ENCODE measurements at regions not wholly inside any gene's neighbourhood (a gene's known extent, or its start where the extent isn't known, plus 50 kb on each side); places are given as distances from the start of the nearest gene placed in this dataset.

GRCh38 chr21:20760221-20760620 is 238.0 kb upstream of the NCAM2 start:
- DNase-seq (ENCODE audit: low read depth), result no peak
- H3K27me3 ChIP-seq (ENCODE audit: control insufficient read depth, insufficient read depth, low read length), result no peaks in the 10 kb centered on the region
- no peaks in the 10 kb centered on the region for H3K36me3 ChIP-seq (ENCODE audit: control insufficient read depth, insufficient read depth, low read length)
- TF ChIP-seq CTCF (IDR thresholded peaks at IDR 0.05; ENCODE audit: insufficient read depth, low read length, poor library complexity, severe bottlenecking), result no peak
- H3K4me3 ChIP-seq (ENCODE audit: low read depth, low read length), result no peak overlapping the region

GRCh38 chr21:20774737-20775136 is 223.5 kb upstream of the NCAM2 start:
- H3K36me3 ChIP-seq (ENCODE audit: control insufficient read depth, insufficient read depth, low read length), result no peaks in the 10 kb centered on the region
- no peak overlapping the region for H3K4me3 ChIP-seq (ENCODE audit: low read depth, low read length)
- no peaks in the 10 kb centered on the region for H3K27me3 ChIP-seq (ENCODE audit: control insufficient read depth, insufficient read depth, low read length)
- DNase-seq (ENCODE audit: low read depth), result no peak
- no peak for TF ChIP-seq CTCF (IDR thresholded peaks at IDR 0.05; ENCODE audit: insufficient read depth, low read length, poor library complexity, severe bottlenecking)

- no peak for DNase-seq (ENCODE audit: low read depth)
- no peak overlapping the region for H3K4me3 ChIP-seq (ENCODE audit: low read depth, low read length)
- H3K36me3 ChIP-seq (ENCODE audit: control insufficient read depth, insufficient read depth, low read length), result no peaks in the 10 kb centered on the region
- TF ChIP-seq CTCF (IDR thresholded peaks at IDR 0.05; ENCODE audit: insufficient read depth, low read length, poor library complexity, severe bottlenecking), result no peak
- no peaks in the 10 kb centered on the region for H3K27me3 ChIP-seq (ENCODE audit: control insufficient read depth, insufficient read depth, low read length)
Observed at GRCh38 chr21:20779321-20779720, 218.9 kb upstream of the NCAM2 start.

GRCh38 chr21:20783611-20784010 is 214.6 kb upstream of the NCAM2 start:
- no peak for DNase-seq (ENCODE audit: low read depth)
- Histone ChIP-seq H3K27me3 (ENCODE audit: control insufficient read depth, insufficient read depth, low read length) (no peaks in the 10 kb centered on the region), H3K36me3 (ENCODE audit: control insufficient read depth, insufficient read depth, low read length) (no peaks in the 10 kb centered on the region), H3K4me3 (ENCODE audit: low read depth, low read length) (no peak overlapping the region)
- no peak for TF ChIP-seq CTCF (IDR thresholded peaks at IDR 0.05; ENCODE audit: insufficient read depth, low read length, poor library complexity, severe bottlenecking)

GRCh38 chr21:20789729-20790500 is 208.3 kb upstream of the NCAM2 start:
- TF ChIP-seq CTCF (IDR thresholded peaks at IDR 0.05; ENCODE audit: insufficient read depth, low read length, poor library complexity, severe bottlenecking), result no peak
- Histone ChIP-seq H3K4me3 (ENCODE audit: low read depth, low read length) (no peak overlapping the region), H3K36me3 (ENCODE audit: control insufficient read depth, insufficient read depth, low read length) (no peaks in the 10 kb centered on the region), H3K27me3 (ENCODE audit: control insufficient read depth, insufficient read depth, low read length) (no peaks in the 10 kb centered on the region)
- DNase-seq (ENCODE audit: low read depth), result no peak

GRCh38 chr21:20800106-20800505 is 198.1 kb upstream of the NCAM2 start:
- no peak for DNase-seq (ENCODE audit: low read depth)
- no peaks in the 10 kb centered on the region for H3K27me3 ChIP-seq (ENCODE audit: control insufficient read depth, insufficient read depth, low read length)
- TF ChIP-seq CTCF (IDR thresholded peaks at IDR 0.05; ENCODE audit: insufficient read depth, low read length, poor library complexity, severe bottlenecking), result no peak
- no peak overlapping the region for H3K4me3 ChIP-seq (ENCODE audit: low read depth, low read length)
- no peaks in the 10 kb centered on the region for H3K36me3 ChIP-seq (ENCODE audit: control insufficient read depth, insufficient read depth, low read length)
